GM12878 (cell line): ENCODE measurements at regions not wholly inside any gene's neighbourhood (a gene's known extent, or its start where the extent isn't known, plus 50 kb on each side); places are given as distances from the start of the nearest gene placed in this dataset.

Experiments used
- ATAC-seq: fragments of 200-7000 bp; cut with Tn5 transposase; 3 replicates; pipeline ENCODE4 v1.9.1; 2020; ENCODE audit warnings: mild to moderate bottlenecking, moderate library complexity
- BruUV-seq: library from RNA; stranded (reverse); fragments of 400-500 nt; replicated peaks from 2 replicates; lab custom pipeline; 2021; lab: Mats Ljungman, UMichigan
- CTCF ChIA-PET: fragments of 300-600 bp; sonication (Branson Sonifier 250); formaldehyde crosslinking; extraction: SDS; loops from one replicate; lab custom pipeline; 2021; ENCODE audit warnings: inconsistent platforms; lab: Yijun Ruan, JAX
- POLR2A ChIA-PET: fragments of 350-600 bp; formaldehyde crosslinking; extraction: SDS; loops from one replicate; lab custom pipeline; 2021; ENCODE audit warnings: inconsistent platforms; lab: Charles Lee
- RAD21 ChIA-PET: fragments of 300-600 bp; sonication (Branson Sonifier 250); formaldehyde crosslinking; loops from one replicate; lab custom pipeline; 2023; ENCODE audit warnings: antibody characterized with exemption; ENCODE audit not compliant: unreplicated experiment; lab: Charles Lee
- SMC1A ChIA-PET: fragments of 300-600 bp; sonication (Branson Sonifier 250); formaldehyde crosslinking; loops from one replicate; lab custom pipeline; 2023; ENCODE audit not compliant: unreplicated experiment, uncharacterized antibody; lab: Charles Lee
- DNase-seq: peaks from one replicate; pipeline ENCODE4 v3.0.0-alpha.2; 2011; ENCODE audit warnings: low read depth, low spot score
- FAIRE-seq: peaks from 3 replicates; lab custom pipeline; 2011; peaks lifted over from hg19 to GRCh38; lab: Jason Lieb, UNC
- H2AFZ ChIP-seq: 2 replicates; pipeline ENCODE4 v1.6.0; 2011; ENCODE audit warnings: low read depth, low read length, control low read depth; ENCODE audit not compliant: control insufficient read depth
- H3K27ac ChIP-seq: 2 replicates; pipeline ENCODE4 v1.5.1; 2011; ENCODE audit warnings: control low read depth; ENCODE audit not compliant: control insufficient read depth, insufficient read depth
- H3K27me3 ChIP-seq, 2 experiments: replicated peaks in 1 of 2; 2 replicates each; pipeline versions ENCODE4 v1.6.0 to v1.6.1; 2011; ENCODE audit warnings: low read length in 1 of 2; ENCODE audit not compliant: control insufficient read depth in 2 of 2, insufficient read depth in 2 of 2
- H3K36me3 ChIP-seq, 2 experiments: 2 replicates each; pipeline ENCODE4 v1.5.1; 2011; ENCODE audit warnings: low read length in 1 of 2; ENCODE audit not compliant: control insufficient read depth in 2 of 2, insufficient read depth in 2 of 2
- H3K4me1 ChIP-seq: 2 replicates; pipeline ENCODE4 v1.6.1; 2011; ENCODE audit warnings: mild to moderate bottlenecking, low read length, moderate library complexity, mixed read lengths; ENCODE audit not compliant: control insufficient read depth, insufficient read depth
- H3K4me2 ChIP-seq: 2 replicates; pipeline ENCODE4 v1.6.0; 2011; ENCODE audit warnings: control low read depth; ENCODE audit not compliant: control insufficient read depth, insufficient read depth
- H3K4me3 ChIP-seq: fragments of 200-600 bp; sonication (generic); 2 replicates; pipeline ENCODE4 v1.5.1; 2016
- H3K79me2 ChIP-seq: 2 replicates; pipeline ENCODE4 v1.6.0; 2011; ENCODE audit warnings: low read length; ENCODE audit not compliant: control insufficient read depth, insufficient read depth
- H3K9ac ChIP-seq: 2 replicates; pipeline ENCODE4 v1.8.0; 2011; ENCODE audit warnings: low read length, control low read depth, mixed read lengths; ENCODE audit not compliant: control insufficient read depth, insufficient read depth
- H3K9me3 ChIP-seq: replicated peaks from 3 replicates; pipeline ENCODE4 v1.5.1; 2011; ENCODE audit warnings: mild to moderate bottlenecking, low read length; ENCODE audit not compliant: control insufficient read depth, insufficient read depth
- H4K20me1 ChIP-seq: 2 replicates; pipeline ENCODE4 v1.6.0; 2011; ENCODE audit not compliant: control insufficient read depth, insufficient read depth
- ASH2L ChIP-seq: fragments of 300-600, 200-600 bp; sonication (generic); IDR thresholded peaks from 2 replicates; pipeline ENCODE4 v1.6.1; 2017; ENCODE audit warnings: low read depth, mild to moderate bottlenecking, borderline replicate concordance
- BRCA1 ChIP-seq: IDR thresholded peaks from 2 replicates; pipeline ENCODE4 v1.6.1; 2011; ENCODE audit warnings: low read depth, low read length, improper control_type of control experiment
- CBX5 ChIP-seq: sonication (generic); IDR thresholded peaks from 2 replicates; pipeline ENCODE4 v1.6.1; 2016; ENCODE audit warnings: low read depth, moderate library complexity, mild to moderate bottlenecking, inconsistent platforms
- DPF2 ChIP-seq: fragments of 450-650 bp; IDR thresholded peaks from 2 replicates; pipeline ENCODE4 v1.6.1; 2017; ENCODE audit warnings: mild to moderate bottlenecking
- GABPA ChIP-seq: IDR thresholded peaks from 2 replicates; pipeline ENCODE4 v1.6.1; 2014; ENCODE audit warnings: antibody characterized with exemption, low read depth, mild to moderate bottlenecking, inconsistent platforms
- LARP7 ChIP-seq: fragments of 450-650 bp; IDR thresholded peaks from 2 replicates; pipeline ENCODE4 v1.6.1; 2017; ENCODE audit warnings: mild to moderate bottlenecking
- NR2C2 ChIP-seq: IDR thresholded peaks from 2 replicates; pipeline ENCODE4 v1.6.1; 2011; ENCODE audit warnings: borderline replicate concordance, low read depth; ENCODE audit not compliant: control insufficient read depth, insufficient read length
- RUNX3 ChIP-seq: IDR thresholded peaks from 2 replicates; pipeline ENCODE4 v1.6.1; 2012; ENCODE audit warnings: low read length, inconsistent platforms
- SIX5 ChIP-seq: IDR thresholded peaks from 2 replicates; pipeline ENCODE4 v1.6.1; 2011; ENCODE audit warnings: mild to moderate bottlenecking, low read depth, low read length, moderate library complexity; ENCODE audit not compliant: severe bottlenecking
- ZNF207 ChIP-seq: fragments of 450-650 bp; IDR thresholded peaks from 2 replicates; pipeline ENCODE4 v1.6.1; 2014; ENCODE audit warnings: antibody characterized with exemption, mild to moderate bottlenecking, borderline replicate concordance
- WGBS: methylation state at CpG from one replicate; pipeline ENCODE4 v1.1.6; 2016; ENCODE audit warnings: low lambda C conversion rate; ENCODE audit not compliant: insufficient replicate concordance, insufficient coverage; ENCODE audit errors: missing lambda C conversion rate; 5-methylcytosine and 5-hydroxymethylcytosine counted together
- in situ Hi-C: fragments of 300-500 bp; cut with MboI; formaldehyde crosslinking; loops from 9 replicates; pipeline ENCODE4 v1.14.3; 2018; ENCODE audit warnings: mixed read lengths
- intact Hi-C: fragments of 100-400 bp; cut with micrococcal nuclease; formaldehyde crosslinking; loops from one replicate; pipeline ENCODE4 v1.14.2; 2022; ENCODE audit not compliant: unreplicated experiment
- TF ChIP-seq, protein P1 (sequence below): fragments of 450-650 bp; IDR thresholded peaks from 2 replicates; pipeline ENCODE4 v1.6.1; 2017; ENCODE audit warnings: mild to moderate bottlenecking
- TF ChIP-seq, protein P2 (sequence below): IDR thresholded peaks from 2 replicates; pipeline ENCODE4 v1.6.1; 2012; ENCODE audit warnings: low read depth, low read length, improper control_type of control experiment

DNA sequence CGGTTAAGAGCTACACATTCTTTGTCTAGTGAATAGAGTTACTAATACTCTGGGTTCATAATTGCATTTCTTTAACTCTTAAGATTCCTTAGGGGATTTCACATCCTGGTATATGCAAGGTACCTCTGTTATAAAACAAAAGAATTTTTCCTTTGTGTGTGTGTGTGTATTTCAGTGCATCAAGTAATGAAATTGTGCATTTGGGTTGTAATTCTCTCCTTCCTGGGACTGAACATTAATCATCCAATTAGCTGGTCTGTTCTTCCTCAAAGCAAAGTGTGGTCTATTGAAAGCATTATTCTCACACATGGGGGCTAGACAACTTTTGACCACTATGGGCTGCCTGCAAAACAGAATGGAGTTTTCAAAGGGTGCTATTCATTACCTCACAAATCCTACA lies 74.0 kb downstream of the ZC3H11B start (continued):
- TF ChIP-seq, protein P1, sequence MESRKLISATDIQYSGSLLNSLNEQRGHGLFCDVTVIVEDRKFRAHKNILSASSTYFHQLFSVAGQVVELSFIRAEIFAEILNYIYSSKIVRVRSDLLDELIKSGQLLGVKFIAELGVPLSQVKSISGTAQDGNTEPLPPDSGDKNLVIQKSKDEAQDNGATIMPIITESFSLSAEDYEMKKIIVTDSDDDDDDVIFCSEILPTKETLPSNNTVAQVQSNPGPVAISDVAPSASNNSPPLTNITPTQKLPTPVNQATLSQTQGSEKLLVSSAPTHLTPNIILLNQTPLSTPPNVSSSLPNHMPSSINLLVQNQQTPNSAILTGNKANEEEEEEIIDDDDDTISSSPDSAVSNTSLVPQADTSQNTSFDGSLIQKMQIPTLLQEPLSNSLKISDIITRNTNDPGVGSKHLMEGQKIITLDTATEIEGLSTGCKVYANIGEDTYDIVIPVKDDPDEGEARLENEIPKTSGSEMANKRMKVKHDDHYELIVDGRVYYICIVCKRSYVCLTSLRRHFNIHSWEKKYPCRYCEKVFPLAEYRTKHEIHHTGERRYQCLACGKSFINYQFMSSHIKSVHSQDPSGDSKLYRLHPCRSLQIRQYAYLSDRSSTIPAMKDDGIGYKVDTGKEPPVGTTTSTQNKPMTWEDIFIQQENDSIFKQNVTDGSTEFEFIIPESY: no peak
- TF ChIP-seq DPF2: no peak
- TF ChIP-seq GABPA: no peak
- TF ChIP-seq, protein P2, sequence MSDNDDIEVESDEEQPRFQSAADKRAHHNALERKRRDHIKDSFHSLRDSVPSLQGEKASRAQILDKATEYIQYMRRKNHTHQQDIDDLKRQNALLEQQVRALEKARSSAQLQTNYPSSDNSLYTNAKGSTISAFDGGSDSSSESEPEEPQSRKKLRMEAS: no peak
- TF ChIP-seq CBX5: no peak
- TF ChIP-seq, all 136 proteins: peak for 0

DNA sequence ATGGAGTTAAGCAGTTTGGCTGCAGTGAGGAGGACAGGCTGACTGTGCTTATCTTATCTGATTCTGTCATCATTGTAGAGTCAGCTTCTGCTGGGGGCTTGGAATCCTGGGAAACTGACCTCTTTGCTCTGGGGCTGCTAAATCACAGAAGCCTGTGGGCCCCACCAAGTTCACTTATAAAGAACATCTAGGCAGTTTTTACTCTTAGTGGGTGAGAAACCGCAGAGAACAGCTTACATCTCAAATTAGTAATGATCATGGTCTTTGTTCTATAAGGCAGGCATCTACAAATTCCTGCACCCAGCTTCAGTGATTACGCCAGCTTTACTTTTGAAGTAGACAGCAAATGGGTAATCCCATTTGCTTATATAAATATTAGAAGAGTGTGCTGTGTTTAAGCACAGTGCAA lies 75.7 kb downstream of the ZC3H11B start:
- no peak overlapping the region for H3K27ac ChIP-seq
- BruUV-seq: no TSS peak
- H4K20me1 ChIP-seq: no peaks in the 10 kb centered on the region
- CTCF ChIA-PET: no interaction called here
- in situ Hi-C loops (no loop called here), intact Hi-C loops (no loop called here)
- no peak overlapping the region for H2AFZ ChIP-seq
- RAD21 ChIA-PET: no interaction called here
- no peak overlapping the region for H3K4me2 ChIP-seq
- H3K27me3 ChIP-seq: no peaks in the 10 kb centered on the region
- FAIRE-seq (no peak), DNase-seq (no peak), ATAC-seq (peak; percentile 19; the same call in 2 of the 3 replicates)
- no peak for TF ChIP-seq NR2C2
- TF ChIP-seq BRCA1: no peak
- no peak for TF ChIP-seq SIX5
- TF ChIP-seq LARP7: no peak
- no peak for TF ChIP-seq ZNF207
- no peak for TF ChIP-seq ASH2L
- no peak for TF ChIP-seq DPF2
- TF ChIP-seq RUNX3: 0 out of 2 replicates have a peak, but pooled peaks have one; percentile 17
- no peaks in the 10 kb centered on the region for H3K79me2 ChIP-seq
- H3K9ac ChIP-seq: no peak overlapping the region
- 30% methylated on average over 2 of the region's 2 CpGs for whole genome bisulfite sequencing
- SMC1A ChIA-PET: interaction anchor here (0.6 to 1.0 kb wide), 2 partner anchors 24 to 108 kb away, joined by 3 read pairs; no protein-coding TSS in a partner anchor
- H3K36me3 ChIP-seq: no peaks in the 10 kb centered on the region
- H3K4me3 ChIP-seq: no peak overlapping the region
- H3K4me1 ChIP-seq: peaks cover 4% of the 10 kb centered on the region; the same call in 1 of the 2 replicates
- no peaks in the 10 kb centered on the region for H3K9me3 ChIP-seq
- POLR2A ChIA-PET: no interaction called here
